ENCODE measurements at regions not wholly inside any gene's neighbourhood (a gene's known extent, or its start where the extent isn't known, plus 50 kb on each side); places are given as distances from the start of the nearest gene placed in this dataset.

- no peak for DNase-seq
Observed at GRCh38 chr11:70614034-70614681, 215.8 kb downstream of the CTTN start.

GRCh38 chr11:70615036-70615875, 216.9 kb downstream of the CTTN start:
- no peak for DNase-seq

GRCh38 chr11:70616317-70616716, 218.0 kb downstream of the CTTN start:
- DNase-seq: no peak

- no peak for DNase-seq
Observed at GRCh38 chr11:70616938-70617654, 218.8 kb downstream of the CTTN start.

- no peak for DNase-seq
Observed at GRCh38 chr11:70618431-70619101, 220.2 kb downstream of the CTTN start.

- no peak for DNase-seq
Observed at GRCh38 chr11:70619591-70619990, 221.3 kb downstream of the CTTN start.

- no peak for DNase-seq
Observed at GRCh38 chr11:70620510-70621184, 222.3 kb downstream of the CTTN start.

GRCh38 chr11:70621241-70621640, 222.9 kb downstream of the CTTN start:
- DNase-seq: no peak

- DNase-seq: no peak
Observed at GRCh38 chr11:70622091-70622490, 223.8 kb downstream of the CTTN start.

GRCh38 chr11:70623906-70624597, 225.7 kb downstream of the CTTN start:
- no peak for DNase-seq

- no peak for DNase-seq
Observed at GRCh38 chr11:70624598-70624993, 226.3 kb downstream of the CTTN start.

GRCh38 chr11:70625051-70625450, 226.7 kb downstream of the CTTN start:
- no peak for DNase-seq

GRCh38 chr11:70625582-70626518, 227.5 kb downstream of the CTTN start:
- no peak for DNase-seq

- DNase-seq: no peak
Observed at GRCh38 chr11:70627219-70627618, 228.9 kb downstream of the CTTN start.

- no peak for DNase-seq
Observed at GRCh38 chr11:70628176-70628854, 230.0 kb downstream of the CTTN start.

GRCh38 chr11:70628855-70629844, 230.8 kb downstream of the CTTN start:
- no peak for DNase-seq

- no peak for DNase-seq
Observed at GRCh38 chr11:70630068-70630467, 231.7 kb downstream of the CTTN start.

- no peak for DNase-seq
Observed at GRCh38 chr11:70630816-70631623, 232.7 kb downstream of the CTTN start.
